ENCODE measurements at regions not wholly inside any gene's neighbourhood (a gene's known extent, or its start where the extent isn't known, plus 50 kb on each side); places are given as distances from the start of the nearest gene placed in this dataset.

DNA sequence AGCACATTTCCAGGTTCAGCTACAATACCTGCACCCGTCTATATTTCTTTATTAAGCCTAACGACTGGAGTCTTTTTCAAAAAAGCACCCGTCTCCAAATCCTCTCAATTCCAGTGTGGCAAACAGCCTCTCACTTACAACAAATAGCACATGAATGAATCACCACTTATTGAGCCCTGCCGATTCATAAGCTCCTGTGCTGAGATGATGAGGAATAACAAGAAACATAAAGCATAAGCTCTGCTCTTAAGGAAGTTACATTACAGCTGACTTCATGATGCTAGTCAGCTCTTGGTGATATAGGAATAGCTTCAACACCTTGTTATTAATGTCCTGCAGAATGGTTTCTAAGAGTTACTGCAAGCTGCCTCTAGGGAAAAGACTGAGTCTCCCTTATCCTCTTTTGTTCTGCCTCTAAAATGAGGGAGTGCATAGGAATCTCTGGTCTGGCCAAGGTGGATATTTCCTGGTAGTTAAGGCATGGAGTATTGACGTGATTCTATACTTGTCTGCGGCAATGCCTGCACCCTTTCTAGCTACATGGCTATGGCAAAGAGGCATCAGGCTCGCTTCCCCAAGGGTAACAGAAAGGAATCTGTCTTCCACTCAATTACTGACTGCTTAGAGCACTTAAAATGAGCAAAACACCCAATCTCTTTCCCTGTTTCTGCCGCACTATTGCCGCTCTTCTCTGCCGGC is 195.7 kb downstream of the KLF12 start:
- in situ Hi-C loops (cut with HindIII; ENCODE audit: low sequenced_read_pairs) = no loop called here
- no peak for TF ChIP-seq CTCF (IDR thresholded peaks at IDR 0.05; ENCODE audit: low read depth, low read length)

GRCh38 chr13:73937441-73937840 is 196.8 kb downstream of the KLF12 start:
- in situ Hi-C loops (cut with HindIII; ENCODE audit: low sequenced_read_pairs) = no loop called here
- no peak for TF ChIP-seq CTCF (IDR thresholded peaks at IDR 0.05; ENCODE audit: low read depth, low read length)
- no peak overlapping the region for H3K4me3 ChIP-seq (ENCODE audit: low read depth, low read length)
- DNase-seq (ENCODE audit: low read depth, low spot score) = peak; percentile 16

More for the DNA sequence above, 195.7 kb downstream of the KLF12 start:
- DNase-seq (ENCODE audit: low read depth, low spot score) = peak; percentile 87
- no peak overlapping the region for H3K4me3 ChIP-seq (ENCODE audit: low read depth, low read length)

DNA sequence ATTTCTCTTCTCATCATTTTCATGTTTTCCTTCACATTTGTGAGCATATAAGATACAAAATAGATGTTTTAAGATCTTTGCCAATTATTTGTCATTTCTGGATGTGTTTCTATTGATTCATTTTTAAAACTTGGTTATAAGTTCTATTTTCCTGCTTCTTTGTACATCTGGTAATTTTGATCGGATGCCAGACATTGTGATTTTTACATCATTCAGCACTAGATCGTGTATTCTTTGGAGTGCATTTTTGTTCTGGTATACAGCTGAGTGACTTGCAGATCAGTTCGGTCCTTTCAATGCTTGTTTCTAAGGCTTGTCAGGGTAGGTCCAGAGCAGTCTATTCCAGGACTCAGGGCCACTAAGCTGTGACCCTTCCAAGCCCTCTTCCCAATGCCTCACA is 198.2 kb downstream of the KLF12 start:
- no peak for DNase-seq (ENCODE audit: low read depth, low spot score)
- TF ChIP-seq CTCF (IDR thresholded peaks at IDR 0.05; ENCODE audit: low read depth, low read length) = no peak
- in situ Hi-C loops (cut with HindIII; ENCODE audit: low sequenced_read_pairs) = no loop called here
- H3K4me3 ChIP-seq (ENCODE audit: low read depth, low read length) = no peak overlapping the region

DNA sequence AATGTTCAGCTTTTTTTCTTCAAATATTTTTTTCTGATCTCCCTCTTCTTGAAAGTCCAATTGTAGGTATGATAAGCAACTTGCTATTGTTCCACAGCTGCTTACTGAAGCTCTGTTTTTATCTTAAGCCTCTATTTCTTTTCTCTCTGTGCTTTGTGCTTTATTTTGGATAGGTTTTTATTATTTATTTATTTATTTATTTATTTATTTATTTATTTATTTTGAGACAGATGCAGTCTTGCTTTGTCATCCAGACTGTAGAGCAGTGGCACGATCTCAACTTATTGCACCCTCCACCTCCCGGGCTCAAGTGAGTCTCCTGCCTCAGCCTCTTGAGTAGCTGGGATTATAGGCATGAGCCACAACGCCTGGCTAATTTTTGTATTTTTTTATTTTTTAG is 199.4 kb downstream of the KLF12 start:
- no peak overlapping the region for H3K4me3 ChIP-seq (ENCODE audit: low read depth, low read length)
- DNase-seq (ENCODE audit: low read depth, low spot score) = no peak
- TF ChIP-seq CTCF (IDR thresholded peaks at IDR 0.05; ENCODE audit: low read depth, low read length) = no peak
- in situ Hi-C loops (cut with HindIII; ENCODE audit: low sequenced_read_pairs) = no loop called here

DNA sequence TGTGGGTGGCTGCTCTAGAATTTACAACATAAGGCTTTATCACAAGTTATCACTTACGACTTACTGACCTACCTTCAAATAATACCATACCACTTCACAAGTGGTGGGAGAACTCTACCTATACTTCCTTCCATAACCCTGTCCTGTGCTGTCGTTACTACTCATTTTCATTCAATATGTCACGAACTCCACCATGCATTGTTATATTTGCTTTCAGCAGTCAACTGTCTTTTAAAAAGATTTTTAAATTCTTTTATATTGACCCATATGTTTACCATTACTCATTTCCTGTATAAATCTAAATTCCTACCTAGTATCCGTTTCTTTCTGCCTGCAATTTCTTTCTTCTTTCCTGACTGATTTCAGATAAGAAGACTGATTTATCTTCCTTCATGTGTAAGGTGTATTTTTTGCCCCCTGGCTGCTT is 200.0 kb downstream of the KLF12 start:
- no peak for DNase-seq (ENCODE audit: low read depth, low spot score)
- no peak for TF ChIP-seq CTCF (IDR thresholded peaks at IDR 0.05; ENCODE audit: low read depth, low read length)
- no peak overlapping the region for H3K4me3 ChIP-seq (ENCODE audit: low read depth, low read length)
- in situ Hi-C loops (cut with HindIII; ENCODE audit: low sequenced_read_pairs) = no loop called here

GRCh38 chr13:73933795-73934194 is 200.4 kb downstream of the KLF12 start:
- in situ Hi-C loops (cut with HindIII; ENCODE audit: low sequenced_read_pairs) = no loop called here
- no peak for TF ChIP-seq CTCF (IDR thresholded peaks at IDR 0.05; ENCODE audit: low read depth, low read length)
- H3K4me3 ChIP-seq (ENCODE audit: low read depth, low read length) = no peak overlapping the region
- DNase-seq (ENCODE audit: low read depth, low spot score) = no peak
